Memory B cell (primary cell): ENCODE measurements at regions not wholly inside any gene's neighbourhood (a gene's known extent, or its start where the extent isn't known, plus 50 kb on each side); places are given as distances from the start of the nearest gene placed in this dataset.
"Not testable (repeated sequence)": the region's sequence is repeated elsewhere in the genome, so short reads cannot be mapped to it uniquely, and the experiment has no call there.

Source experiments
- ATAC-seq: fragments of 150-1000 bp; cut with Tn5 transposase; 2 replicates; pipeline ENCODE4 v1.10.0; 2021; ENCODE audit warnings: low read depth, mild to moderate bottlenecking, moderate library complexity
- DNase-seq, 2 donors: peaks; one replicate each; pipeline ENCODE4 v3.0.0; 2022; ENCODE audit warnings: low spot score in 2 of 2
- H3K27ac Mint-ChIP-seq: one replicate; pipeline ENCODE4 v1.8.0; 2022; ENCODE audit warnings: mild to moderate bottlenecking, moderate library complexity, mixed read lengths
- H3K27me3 Mint-ChIP-seq: one replicate; pipeline ENCODE4 v1.8.0; 2022; ENCODE audit warnings: mixed read lengths
- H3K36me3 Mint-ChIP-seq: one replicate; pipeline ENCODE4 v1.8.0; 2022; ENCODE audit warnings: mild to moderate bottlenecking, mixed read lengths
- H3K4me1 Mint-ChIP-seq: one replicate; pipeline ENCODE4 v1.8.0; 2022; ENCODE audit warnings: mixed read lengths
- H3K4me3 Mint-ChIP-seq: one replicate; pipeline ENCODE4 v1.8.0; 2022; ENCODE audit warnings: mild to moderate bottlenecking, moderate library complexity, mixed read lengths
- H3K9me3 Mint-ChIP-seq: one replicate; pipeline ENCODE4 v1.8.0; 2022; ENCODE audit warnings: mixed read lengths

DNA sequence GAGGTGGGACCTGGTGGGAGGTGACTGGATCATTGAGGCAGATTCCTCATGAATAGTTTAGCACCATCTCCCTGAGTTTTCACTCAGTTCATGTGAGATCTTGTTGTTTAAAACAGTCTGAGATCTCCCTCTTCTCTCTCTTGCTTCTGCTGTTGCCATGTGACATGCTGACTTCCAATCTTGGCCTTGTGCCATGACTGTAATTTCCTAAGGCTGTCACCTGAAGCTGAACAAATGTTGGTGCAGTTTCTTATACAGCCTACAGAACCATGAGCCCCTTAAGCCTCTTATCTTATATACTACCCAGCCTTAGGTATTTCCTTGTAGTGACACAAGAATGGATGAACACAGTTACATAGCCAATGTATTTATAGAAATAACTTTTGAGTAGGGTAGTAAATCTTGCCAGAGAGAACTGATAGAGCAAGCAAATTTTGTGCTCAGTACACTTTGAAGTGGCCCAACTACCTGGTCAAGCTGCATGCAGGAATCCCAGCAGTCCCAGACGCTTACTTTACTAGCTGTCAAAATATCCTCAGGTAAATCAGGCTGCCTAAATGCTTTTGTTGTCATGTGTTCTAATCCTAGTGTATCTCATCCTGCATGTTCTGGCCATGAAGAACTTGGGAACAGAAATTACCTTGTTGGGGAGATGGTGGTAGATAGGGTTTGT is 445.6 kb upstream of the MIS18BP1 start:
- ATAC-seq: no peak
- H3K36me3 Mint-ChIP-seq: no peaks in the 10 kb centered on the region
- no peak overlapping the region for H3K27ac Mint-ChIP-seq
- no peak overlapping the region for H3K4me3 Mint-ChIP-seq
- no peaks in the 10 kb centered on the region for H3K4me1 Mint-ChIP-seq
- H3K9me3 Mint-ChIP-seq: peaks cover 6% of the 10 kb centered on the region
- DNase-seq: no peak
- H3K27me3 Mint-ChIP-seq: no peaks in the 10 kb centered on the region

DNA sequence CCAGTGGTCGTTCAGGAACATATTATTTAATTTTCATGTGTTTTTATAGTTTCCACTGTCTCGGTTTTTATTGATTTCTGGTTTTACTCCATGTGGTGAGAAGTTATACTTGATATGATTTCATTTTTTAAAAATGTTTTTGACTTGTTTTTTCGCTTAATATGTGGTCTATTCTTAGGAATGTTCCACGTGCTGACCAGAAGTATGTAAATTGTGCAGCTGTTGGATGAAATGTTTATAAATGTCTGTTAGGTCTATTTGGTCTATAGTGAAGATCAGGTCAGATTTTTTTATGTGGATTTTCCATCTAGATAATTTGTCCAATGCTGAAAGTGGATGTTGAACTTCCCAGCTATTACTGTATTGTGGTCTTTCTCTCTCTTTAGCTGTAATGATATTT is 433.8 kb upstream of the MIS18BP1 start:
- H3K9me3 Mint-ChIP-seq: peaks cover 8% of the 10 kb centered on the region
- ATAC-seq (no peak), DNase-seq (no peak)
- no peaks in the 10 kb centered on the region for H3K4me1 Mint-ChIP-seq
- H3K27me3 Mint-ChIP-seq: no peaks in the 10 kb centered on the region
- no peak overlapping the region for H3K4me3 Mint-ChIP-seq
- H3K36me3 Mint-ChIP-seq: no peaks in the 10 kb centered on the region
- H3K27ac Mint-ChIP-seq: no peak overlapping the region

DNA sequence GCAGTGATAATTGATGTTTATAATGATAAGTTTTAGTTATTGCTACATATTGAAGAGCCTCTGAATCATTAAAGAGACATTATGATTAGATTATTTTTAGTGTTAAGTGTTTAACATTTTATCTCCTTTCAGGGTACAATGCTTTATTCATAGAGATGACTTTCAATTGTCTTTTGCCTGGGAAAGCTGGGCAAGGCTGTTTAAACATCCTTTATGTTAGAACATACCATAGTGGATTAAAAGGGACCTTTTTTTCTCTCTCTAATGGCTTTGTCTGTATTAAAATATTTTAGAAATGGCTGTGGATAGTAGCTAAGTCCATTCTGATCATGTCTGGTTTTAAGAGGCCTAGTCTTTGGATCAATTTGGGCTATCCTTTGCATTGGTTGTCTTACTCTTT is 427.5 kb upstream of the MIS18BP1 start:
- no peak overlapping the region for H3K27ac Mint-ChIP-seq
- no peaks in the 10 kb centered on the region for H3K36me3 Mint-ChIP-seq
- no peaks in the 10 kb centered on the region for H3K4me1 Mint-ChIP-seq
- H3K27me3 Mint-ChIP-seq: no peaks in the 10 kb centered on the region
- no peak overlapping the region for H3K4me3 Mint-ChIP-seq
- ATAC-seq (no peak), DNase-seq (no peak)
- peaks cover 9% of the 10 kb centered on the region for H3K9me3 Mint-ChIP-seq

DNA sequence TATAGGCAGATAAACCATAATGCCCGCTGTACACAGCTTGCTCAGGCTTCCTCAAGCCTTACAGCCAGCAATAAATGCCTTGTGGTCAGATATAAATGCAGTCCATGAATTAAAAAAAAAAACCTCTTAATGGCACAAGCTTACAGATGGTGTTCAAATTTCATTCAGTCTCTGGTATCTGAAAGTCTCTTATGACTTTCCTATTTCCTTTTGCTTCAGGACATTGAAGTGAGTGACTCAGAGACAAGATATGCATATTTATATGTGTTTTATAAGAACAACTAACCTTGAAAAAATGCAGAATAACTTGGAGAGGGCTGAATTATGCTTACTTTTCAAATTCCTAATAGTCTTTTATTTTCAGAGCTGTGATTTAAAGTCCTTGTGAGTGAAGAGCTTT is 426.9 kb upstream of the MIS18BP1 start:
- Mint-ChIP-seq H3K27me3 (no peaks in the 10 kb centered on the region), H3K9me3 (peaks cover 10% of the 10 kb centered on the region), H3K4me1 (no peaks in the 10 kb centered on the region), H3K36me3 (no peaks in the 10 kb centered on the region), H3K27ac (no peak overlapping the region), H3K4me3 (no peak overlapping the region)
- no peak for DNase-seq
- no peak for ATAC-seq

DNA sequence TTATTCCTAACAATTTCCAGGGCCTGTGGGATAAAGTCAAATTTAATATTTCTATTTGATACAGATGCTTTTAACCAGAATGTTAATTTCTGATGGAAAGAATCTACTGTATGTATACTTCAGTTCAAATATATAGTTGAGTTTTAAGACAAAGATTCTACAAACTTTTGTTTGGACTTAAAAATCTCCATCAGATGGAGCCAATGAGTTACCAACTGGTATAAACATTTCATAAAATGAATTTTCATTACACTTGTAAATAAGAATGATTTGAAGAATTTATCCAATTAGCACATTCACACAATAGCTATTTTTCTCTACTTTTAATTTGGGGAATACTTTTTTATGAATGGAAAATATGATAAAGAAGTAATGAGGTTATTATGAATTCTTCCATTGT is 425.2 kb upstream of the MIS18BP1 start:
- Mint-ChIP-seq H3K4me3 (no peak overlapping the region), H3K27ac (no peak overlapping the region), H3K9me3 (peaks cover 4% of the 10 kb centered on the region), H3K36me3 (no peaks in the 10 kb centered on the region), H3K4me1 (no peaks in the 10 kb centered on the region), H3K27me3 (no peaks in the 10 kb centered on the region)
- DNase-seq (no peak), ATAC-seq (no peak)

DNA sequence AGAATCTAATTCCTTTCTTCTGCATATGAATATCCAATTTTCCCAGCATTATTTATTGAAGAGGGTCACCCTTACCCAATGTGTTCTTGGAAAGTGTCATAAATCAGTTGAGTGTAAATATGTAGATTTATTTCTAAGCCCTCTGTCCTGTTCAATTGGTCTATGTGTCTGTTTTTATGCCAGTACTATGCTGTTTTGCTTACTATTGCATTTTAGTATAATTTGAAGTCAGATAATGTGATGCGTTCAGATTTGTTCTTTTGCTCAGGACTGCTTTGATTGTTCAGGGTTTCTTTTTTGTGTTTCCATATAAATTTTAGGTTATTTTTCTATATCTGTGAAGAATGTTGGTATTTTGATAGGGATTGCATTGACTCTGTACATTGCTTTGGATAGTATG is 420.4 kb upstream of the MIS18BP1 start:
- peaks cover 4% of the 10 kb centered on the region for H3K9me3 Mint-ChIP-seq
- H3K4me3 Mint-ChIP-seq: no peak overlapping the region
- H3K36me3 Mint-ChIP-seq: no peaks in the 10 kb centered on the region
- no peak for ATAC-seq
- no peaks in the 10 kb centered on the region for H3K27me3 Mint-ChIP-seq
- H3K27ac Mint-ChIP-seq: no peak overlapping the region
- H3K4me1 Mint-ChIP-seq: no peaks in the 10 kb centered on the region
- DNase-seq: no peak

DNA sequence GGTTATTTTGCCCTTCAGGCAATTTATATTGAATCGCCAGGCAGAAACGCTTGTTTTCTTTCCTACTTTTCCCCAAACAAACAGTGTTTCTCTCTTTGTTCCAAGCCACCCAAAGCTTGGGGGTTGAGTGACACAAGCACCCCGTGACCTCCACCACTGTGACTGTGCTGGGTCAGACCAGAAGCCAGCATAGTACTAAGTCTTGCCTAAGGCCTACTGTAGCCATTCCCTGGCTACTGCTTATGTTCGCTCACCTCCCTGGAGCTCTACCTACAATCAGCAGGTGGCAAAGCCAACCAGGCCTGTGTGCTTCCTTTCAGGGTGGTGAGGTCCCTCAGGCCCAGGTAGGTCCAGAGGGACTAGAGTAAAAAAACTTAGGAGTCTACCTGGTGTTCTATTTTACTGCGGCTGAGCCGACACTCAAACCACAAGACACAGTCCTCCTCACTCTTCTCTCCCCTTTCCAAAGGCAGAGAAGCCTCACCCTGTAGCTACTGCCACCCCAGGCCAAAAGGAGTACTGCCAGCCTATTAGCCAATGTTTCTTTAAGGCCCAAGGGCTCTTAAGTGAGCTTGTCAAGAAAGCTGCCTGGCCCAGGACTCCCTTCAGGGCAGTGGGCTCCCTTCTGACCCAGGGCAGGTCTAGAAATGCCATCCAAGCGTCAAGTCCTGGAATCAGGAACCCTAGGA is 411.8 kb upstream of the MIS18BP1 start:
- Mint-ChIP-seq H3K27ac (no peak overlapping the region), H3K4me1 (no peaks in the 10 kb centered on the region), H3K27me3 (no peaks in the 10 kb centered on the region), H3K36me3 (no peaks in the 10 kb centered on the region), H3K9me3 (peaks cover 11% of the 10 kb centered on the region), H3K4me3 (no peak overlapping the region)
- DNase-seq (no peak), ATAC-seq (no peak)

DNA sequence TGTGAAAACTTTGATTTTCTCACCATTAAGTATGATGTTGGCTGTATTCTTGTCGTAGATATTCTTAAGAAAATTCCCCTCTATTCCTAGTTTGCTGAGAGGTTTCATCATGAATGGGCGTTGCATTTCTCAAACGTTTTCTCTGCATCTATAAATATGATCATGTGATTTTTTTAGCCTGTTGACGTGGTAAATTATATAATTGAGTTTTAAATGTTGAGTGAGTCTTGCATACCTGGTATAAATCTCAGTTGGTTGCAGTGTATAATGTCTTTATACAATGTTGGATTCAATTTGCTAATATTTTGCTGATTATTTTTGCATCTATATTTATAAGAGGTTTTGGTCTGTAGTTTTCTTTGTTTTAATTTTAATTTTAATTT is 405.9 kb upstream of the MIS18BP1 start:
- no peak for DNase-seq
- H3K27ac Mint-ChIP-seq: no peak overlapping the region
- no peak for ATAC-seq
- no peaks in the 10 kb centered on the region for H3K27me3 Mint-ChIP-seq
- H3K9me3 Mint-ChIP-seq: peaks cover 12% of the 10 kb centered on the region
- no peaks in the 10 kb centered on the region for H3K36me3 Mint-ChIP-seq
- H3K4me1 Mint-ChIP-seq: no peaks in the 10 kb centered on the region
- no peak overlapping the region for H3K4me3 Mint-ChIP-seq

DNA sequence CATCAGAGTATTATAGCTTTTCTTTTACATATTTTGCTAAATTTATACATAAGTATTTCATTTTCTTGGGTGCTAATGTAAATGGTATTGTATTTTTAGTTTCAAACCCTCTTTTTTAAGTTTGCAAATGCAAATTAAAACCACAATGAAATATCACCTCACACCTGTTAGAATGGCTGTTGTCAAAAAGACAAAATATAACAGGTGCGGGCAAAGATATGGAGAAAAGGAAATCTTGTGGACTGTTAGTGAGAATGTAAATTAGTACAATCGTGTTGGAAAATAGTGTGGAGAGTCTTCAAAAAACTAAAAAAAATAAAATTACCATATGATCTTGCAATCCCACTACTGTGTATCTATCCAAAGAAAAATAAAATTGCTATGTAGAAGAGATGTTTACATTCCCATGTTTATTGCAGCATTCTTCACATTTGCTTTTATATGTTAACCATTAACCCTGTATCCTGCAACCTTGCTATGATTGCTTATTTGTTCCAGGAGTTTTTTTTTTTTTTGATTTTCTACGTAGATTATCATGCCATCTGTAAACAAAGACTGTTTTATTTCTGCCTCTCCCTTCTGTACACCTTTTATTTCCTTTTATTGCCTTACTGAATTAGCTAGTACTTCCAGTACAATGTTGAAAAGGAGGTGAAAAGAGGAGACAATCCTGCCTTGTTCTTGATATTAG is 405.4 kb upstream of the MIS18BP1 start:
- no peak for DNase-seq
- no peaks in the 10 kb centered on the region for H3K4me1 Mint-ChIP-seq
- no peak overlapping the region for H3K4me3 Mint-ChIP-seq
- no peaks in the 10 kb centered on the region for H3K36me3 Mint-ChIP-seq
- peaks cover 10% of the 10 kb centered on the region for H3K9me3 Mint-ChIP-seq
- no peaks in the 10 kb centered on the region for H3K27me3 Mint-ChIP-seq
- ATAC-seq: no peak
- H3K27ac Mint-ChIP-seq: no peak overlapping the region

DNA sequence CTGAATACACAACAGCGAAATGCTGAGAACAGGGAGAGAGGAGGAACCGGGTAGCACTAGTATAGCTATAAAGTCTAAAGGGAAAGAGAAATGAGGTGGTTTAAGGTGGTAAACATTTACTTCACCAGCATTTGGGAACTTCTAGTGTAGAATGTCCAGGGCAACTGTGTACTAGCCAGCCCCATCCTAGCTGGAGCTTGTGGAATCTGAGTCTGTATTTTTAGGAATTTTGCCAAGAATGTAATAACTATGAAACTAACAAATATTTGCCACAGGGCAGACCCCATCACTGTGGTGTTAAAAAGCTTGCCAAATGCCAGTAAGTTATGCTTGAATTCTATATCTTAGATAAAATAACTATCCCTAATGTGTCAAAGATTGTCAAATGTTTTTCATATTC is 398.9 kb upstream of the MIS18BP1 start:
- Mint-ChIP-seq H3K4me1 (no peaks in the 10 kb centered on the region), H3K36me3 (no peaks in the 10 kb centered on the region), H3K4me3 (no peak overlapping the region), H3K27me3 (no peaks in the 10 kb centered on the region), H3K9me3 (peaks cover 7% of the 10 kb centered on the region), H3K27ac (no peak overlapping the region)
- ATAC-seq (no peak), DNase-seq (no peak)

DNA sequence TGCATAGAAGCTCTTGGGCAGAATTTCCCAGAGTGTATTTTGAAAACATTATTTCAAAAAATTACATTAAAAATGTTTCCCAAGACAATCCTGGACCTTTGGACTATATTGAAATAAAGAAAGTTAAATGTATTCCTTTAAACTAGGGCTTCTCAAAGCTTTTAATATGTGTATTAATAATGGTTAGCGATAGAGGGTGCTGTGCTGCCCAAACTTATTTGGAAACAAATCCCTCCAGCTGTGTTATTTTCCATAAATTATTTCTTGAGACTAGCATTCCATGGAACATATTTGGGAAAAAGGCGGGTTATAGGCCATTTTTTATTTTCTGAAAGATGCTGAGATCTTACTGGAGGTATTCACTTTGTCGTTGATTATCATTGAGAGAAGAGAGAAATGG is 397.8 kb upstream of the MIS18BP1 start:
- H3K4me3 Mint-ChIP-seq: no peak overlapping the region
- peaks cover 5% of the 10 kb centered on the region for H3K9me3 Mint-ChIP-seq
- H3K27me3 Mint-ChIP-seq: no peaks in the 10 kb centered on the region
- DNase-seq (no peak), ATAC-seq (no peak)
- H3K27ac Mint-ChIP-seq: no peak overlapping the region
- no peaks in the 10 kb centered on the region for H3K36me3 Mint-ChIP-seq
- no peaks in the 10 kb centered on the region for H3K4me1 Mint-ChIP-seq

DNA sequence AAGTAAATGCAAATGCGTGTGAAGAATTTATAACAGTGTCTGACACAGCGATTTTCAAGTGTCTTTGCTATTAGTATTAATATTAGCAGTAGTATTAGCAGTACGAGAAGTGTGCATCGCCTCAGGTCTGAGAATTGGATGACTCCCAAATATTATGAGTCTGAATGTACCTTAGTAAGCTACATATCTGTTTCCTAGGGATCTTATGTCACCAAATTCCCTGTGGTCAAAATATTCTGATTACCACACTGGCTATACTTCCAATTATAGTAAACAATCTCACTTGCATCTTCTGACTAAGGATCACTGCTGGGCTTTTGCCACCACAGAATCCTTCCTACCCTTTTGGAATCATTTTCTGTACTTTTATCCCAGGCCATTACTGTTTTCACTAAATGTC is 396.0 kb upstream of the MIS18BP1 start:
- Mint-ChIP-seq H3K27ac (no peak overlapping the region), H3K4me3 (no peak overlapping the region), H3K4me1 (no peaks in the 10 kb centered on the region)

DNA sequence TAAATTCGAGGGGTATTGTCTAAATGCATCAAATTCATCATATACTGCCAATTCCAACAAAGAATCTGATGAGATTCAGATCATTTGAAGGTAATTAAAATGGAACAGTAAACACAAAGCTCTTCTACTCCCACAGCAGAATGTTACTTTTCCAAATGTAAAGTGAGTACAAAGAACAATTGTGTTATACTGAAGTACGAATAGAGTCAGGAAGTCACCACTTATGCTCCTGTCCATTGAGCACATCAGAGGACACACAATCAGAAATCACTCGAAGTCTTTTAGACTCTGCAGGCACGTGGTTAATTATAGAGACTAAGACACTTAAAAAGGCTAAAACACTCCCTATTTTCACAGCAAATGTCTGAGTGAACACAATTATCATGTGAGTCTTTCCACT is 388.5 kb upstream of the MIS18BP1 start:
- no peaks in the 10 kb centered on the region for H3K27me3 Mint-ChIP-seq
- ATAC-seq (no peak), DNase-seq (no peak)
- H3K4me1 Mint-ChIP-seq: no peaks in the 10 kb centered on the region
- H3K36me3 Mint-ChIP-seq: no peaks in the 10 kb centered on the region
- peaks cover 6% of the 10 kb centered on the region for H3K9me3 Mint-ChIP-seq
- no peak overlapping the region for H3K4me3 Mint-ChIP-seq
- no peak overlapping the region for H3K27ac Mint-ChIP-seq

More for the DNA sequence above, 396.0 kb upstream of the MIS18BP1 start:
- Mint-ChIP-seq H3K9me3 (peaks cover 5% of the 10 kb centered on the region), H3K36me3 (no peaks in the 10 kb centered on the region), H3K27me3 (no peaks in the 10 kb centered on the region)
- DNase-seq (no peak), ATAC-seq (no peak)

DNA sequence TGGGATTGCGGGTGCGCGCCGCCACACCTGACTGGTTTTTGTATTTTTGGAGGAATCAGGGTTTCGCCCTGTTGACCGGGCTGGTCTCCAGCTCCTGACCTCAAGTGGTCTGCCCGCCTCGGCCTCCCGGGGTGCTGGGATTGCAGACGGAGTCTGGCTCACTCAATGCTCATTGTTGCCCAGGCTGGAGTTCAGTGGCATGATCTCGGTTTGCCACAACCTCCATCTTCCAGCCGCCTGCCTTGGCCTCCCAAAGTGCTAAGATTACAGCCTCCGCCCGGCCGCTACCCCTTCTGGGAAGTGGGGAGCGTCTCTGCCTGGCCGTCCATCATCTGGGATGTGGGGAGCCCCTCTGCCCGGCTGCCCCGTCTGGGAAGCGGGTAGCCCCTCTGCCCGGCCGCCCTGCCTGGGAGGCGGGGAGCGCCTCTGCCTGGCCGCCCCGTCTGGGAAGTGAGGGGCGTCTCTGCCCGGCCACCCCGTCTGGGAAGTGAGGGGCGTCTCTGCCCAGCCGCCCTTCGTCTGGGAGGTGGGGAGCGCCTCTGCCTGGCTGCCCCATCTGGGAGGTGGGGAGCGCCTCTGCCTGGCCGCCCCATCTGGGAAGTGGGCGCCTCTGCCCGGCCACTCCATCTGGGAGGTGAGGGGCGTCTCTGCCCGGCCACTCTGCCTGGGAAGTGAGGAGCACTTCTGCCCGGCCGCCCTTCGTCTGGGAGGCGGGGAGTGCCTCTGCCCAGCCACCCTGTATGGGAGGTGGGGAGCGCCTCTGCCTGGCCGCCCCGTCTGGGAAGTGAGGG is 381.8 kb upstream of the MIS18BP1 start:
- not testable (repeated sequence) for H3K4me3 Mint-ChIP-seq, DNase-seq, ATAC-seq, H3K9me3 Mint-ChIP-seq, H3K27me3 Mint-ChIP-seq, H3K36me3 Mint-ChIP-seq, H3K4me1 Mint-ChIP-seq, H3K27ac Mint-ChIP-seq
